ENCODE measurements at regions not wholly inside any gene's neighbourhood (a gene's known extent, or its start where the extent isn't known, plus 50 kb on each side); places are given as distances from the start of the nearest gene placed in this dataset.
"Not testable (repeated sequence)": the region's sequence is repeated elsewhere in the genome, so short reads cannot be mapped to it uniquely, and the experiment has no call there.

- DNase-seq: no peak
These were observed 288.9 kb upstream of the ZNF337 start for GRCh38 chr20:25985597-25985996.

- DNase-seq: peak; percentile 41 to 60
These were observed 288.3 kb upstream of the ZNF337 start for GRCh38 chr20:25984933-25985332.

GRCh38 chr20:25982701-25983100, 286.0 kb upstream of the ZNF337 start:
- DNase-seq: not testable (repeated sequence)

GRCh38 chr20:25978450-25979190, 282.0 kb upstream of the ZNF337 start:
- DNase-seq: not testable (repeated sequence)

- not testable (repeated sequence) for DNase-seq
These were observed 279.2 kb upstream of the ZNF337 start for GRCh38 chr20:25975816-25976215.

- not testable (repeated sequence) for DNase-seq
These were observed 268.6 kb upstream of the ZNF337 start for GRCh38 chr20:25965203-25965602.

- DNase-seq: not testable (repeated sequence)
These were observed 257.2 kb upstream of the ZNF337 start for GRCh38 chr20:25953876-25954275.

GRCh38 chr20:25935230-25935629, 238.6 kb upstream of the ZNF337 start:
- DNase-seq: not testable (repeated sequence)

- DNase-seq: not testable (repeated sequence)
These were observed 236.2 kb upstream of the ZNF337 start for GRCh38 chr20:25932806-25933205.

- DNase-seq: not testable (repeated sequence)
These were observed 235.5 kb upstream of the ZNF337 start for GRCh38 chr20:25932170-25932569.

- DNase-seq: not testable (repeated sequence)
These were observed 205.7 kb upstream of the ZNF337 start for GRCh38 chr20:25902321-25902720.

GRCh38 chr20:25898663-25899062, 202.0 kb upstream of the ZNF337 start:
- not testable (repeated sequence) for DNase-seq

- DNase-seq: not testable (repeated sequence)
These were observed 182.4 kb upstream of the ZNF337 start for GRCh38 chr20:25879096-25879495.

- DNase-seq: not testable (repeated sequence)
These were observed 172.0 kb upstream of the ZNF337 start for GRCh38 chr20:25868650-25868979.

- DNase-seq: peak; percentile 70 to 76
These were observed 171.4 kb upstream of the ZNF337 start for GRCh38 chr20:25867776-25868649.

- DNase-seq: not testable (repeated sequence)
These were observed 170.5 kb upstream of the ZNF337 start for GRCh38 chr20:25867015-25867775.

GRCh38 chr20:25865715-25866656, 169.3 kb upstream of the ZNF337 start:
- DNase-seq: peak; percentile 76 to 79

GRCh38 chr20:25864963-25865714, 168.5 kb upstream of the ZNF337 start:
- not testable (repeated sequence) for DNase-seq

GRCh38 chr20:25864326-25864962, 167.8 kb upstream of the ZNF337 start:
- no peak for DNase-seq

- no peak for DNase-seq
These were observed 167.1 kb upstream of the ZNF337 start for GRCh38 chr20:25863536-25864325.

All from activated CD4-positive, alpha-beta T cell treated with anti-CD3 and anti-CD28 coated beads, Interleukin-2, amount 50 U/mL, for 48 hours (primary cell).